HepG2 (cell line): ENCODE measurements at regions not wholly inside any gene's neighbourhood (a gene's known extent, or its start where the extent isn't known, plus 50 kb on each side); places are given as distances from the start of the nearest gene placed in this dataset.
A peak's percentile ranks its signal among the peaks of the same experiment; 100 is the strongest.

Source experiments
- BRD4 ChIP-seq: sonication (generic); formaldehyde crosslinking; IDR thresholded peaks from 2 replicates; pipeline ENCODE4 v1.4.0; 2020; ENCODE audit warnings: missing genetic modification reagents
- DMAP1 ChIP-seq: IDR thresholded peaks from 2 replicates; pipeline ENCODE4 v1.6.1; 2016
- GPN1 ChIP-seq: sonication (generic); formaldehyde crosslinking; IDR thresholded peaks from 2 replicates; pipeline ENCODE4 v1.5.1; 2020; ENCODE audit warnings: missing genetic modification reagents, borderline replicate concordance
- GZF1 ChIP-seq: sonication (generic); formaldehyde crosslinking; IDR thresholded peaks from 2 replicates; pipeline ENCODE4 v1.5.1; 2020; ENCODE audit warnings: mild to moderate bottlenecking, missing genetic modification reagents
- HDAC2 ChIP-seq: sonication (generic); formaldehyde crosslinking; IDR thresholded peaks from 2 replicates; pipeline ENCODE4 v1.4.0; 2020; ENCODE audit warnings: missing genetic modification reagents
- KDM6A ChIP-seq: IDR thresholded peaks from 2 replicates; pipeline ENCODE4 v1.6.1; 2016; ENCODE audit warnings: low read depth
- NFKBIZ ChIP-seq: IDR thresholded peaks from 2 replicates; pipeline ENCODE4 v1.6.1; 2018; ENCODE audit warnings: missing genetic modification reagents, missing compliant biosample characterization
- PPARG ChIP-seq: conservative IDR thresholded peaks from 2 replicates; pipeline ENCODE4 v1.6.1; 2016; ENCODE audit warnings: missing biosample characterization, missing genetic modification reagents
- RARG ChIP-seq: sonication (generic); formaldehyde crosslinking; IDR thresholded peaks from 2 replicates; pipeline ENCODE4 v1.4.0; 2020; ENCODE audit warnings: low read depth, mild to moderate bottlenecking, missing genetic modification reagents
- ZNF207 ChIP-seq: fragments of 450-650 bp; IDR thresholded peaks from 2 replicates; pipeline ENCODE4 v1.6.1; 2016; ENCODE audit warnings: antibody characterized with exemption, borderline replicate concordance
- ZNF776 ChIP-seq: sonication (generic); formaldehyde crosslinking; IDR thresholded peaks from 2 replicates; pipeline ENCODE4 v1.4.0; 2020; ENCODE audit warnings: mild to moderate bottlenecking, missing genetic modification reagents
- ZNF841 ChIP-seq: sonication (generic); formaldehyde crosslinking; IDR thresholded peaks from 2 replicates; pipeline ENCODE4 v1.8.1; 2023; ENCODE audit warnings: missing genetic modification reagents, borderline replicate concordance
- TF ChIP-seq, protein P1 (sequence below): sonication (generic); formaldehyde crosslinking; IDR thresholded peaks from 2 replicates; pipeline ENCODE4 v1.4.0; 2020; ENCODE audit warnings: missing genetic modification reagents
- TF ChIP-seq, protein P2 (sequence below), 2 experiments: IDR thresholded peaks; 2 replicates each; pipeline ENCODE4 v1.6.1; 2011 to 2012; ENCODE audit warnings: low read length in 2 of 2, borderline replicate concordance in 1 of 2, low read depth in 1 of 2, mild to moderate bottlenecking in 1 of 2, moderate library complexity in 1 of 2
- TF ChIP-seq, protein P3 (sequence below): sonication (generic); formaldehyde crosslinking; IDR thresholded peaks from 2 replicates; pipeline ENCODE4 v1.4.0; 2020; ENCODE audit warnings: missing genetic modification reagents, low read depth, mild to moderate bottlenecking, borderline replicate concordance

DNA sequence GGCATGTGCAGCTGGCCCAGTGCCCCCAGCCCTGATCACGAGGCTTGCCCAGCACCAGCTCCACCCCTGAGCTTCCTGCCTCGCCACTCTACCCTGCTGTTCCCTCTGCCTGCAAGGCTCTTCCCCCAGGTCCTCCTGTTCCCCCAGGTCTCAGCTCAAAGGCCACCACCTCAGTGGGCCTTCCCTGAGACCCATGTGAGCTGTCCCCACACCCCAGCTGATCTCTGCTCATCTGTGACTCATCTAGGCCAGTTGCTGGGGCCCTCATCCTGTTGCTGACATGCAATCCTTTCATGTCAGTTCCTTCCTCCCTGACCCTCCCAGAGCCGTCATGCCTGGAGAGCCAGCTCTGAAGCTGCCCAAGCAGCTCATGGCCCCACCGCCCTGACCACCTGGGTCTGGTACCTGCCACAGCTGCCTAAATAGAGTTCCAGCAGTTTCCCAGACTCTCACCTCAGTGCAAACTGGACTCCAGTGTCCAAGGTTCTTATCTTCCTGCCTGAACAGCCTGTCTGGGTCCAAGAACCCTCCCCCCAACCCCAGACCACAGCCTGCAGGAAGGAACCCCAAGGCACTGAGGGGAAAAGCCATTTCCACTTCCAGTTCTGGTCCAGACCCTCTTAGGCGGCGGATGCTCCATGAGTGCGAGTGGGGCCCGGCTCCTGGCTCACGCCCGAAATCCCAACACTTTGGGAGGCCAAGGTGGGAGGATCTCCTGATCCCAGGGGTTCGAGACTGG, 116.6 kb upstream of the IQSEC1 start (continued):
- TF ChIP-seq, protein P1, sequence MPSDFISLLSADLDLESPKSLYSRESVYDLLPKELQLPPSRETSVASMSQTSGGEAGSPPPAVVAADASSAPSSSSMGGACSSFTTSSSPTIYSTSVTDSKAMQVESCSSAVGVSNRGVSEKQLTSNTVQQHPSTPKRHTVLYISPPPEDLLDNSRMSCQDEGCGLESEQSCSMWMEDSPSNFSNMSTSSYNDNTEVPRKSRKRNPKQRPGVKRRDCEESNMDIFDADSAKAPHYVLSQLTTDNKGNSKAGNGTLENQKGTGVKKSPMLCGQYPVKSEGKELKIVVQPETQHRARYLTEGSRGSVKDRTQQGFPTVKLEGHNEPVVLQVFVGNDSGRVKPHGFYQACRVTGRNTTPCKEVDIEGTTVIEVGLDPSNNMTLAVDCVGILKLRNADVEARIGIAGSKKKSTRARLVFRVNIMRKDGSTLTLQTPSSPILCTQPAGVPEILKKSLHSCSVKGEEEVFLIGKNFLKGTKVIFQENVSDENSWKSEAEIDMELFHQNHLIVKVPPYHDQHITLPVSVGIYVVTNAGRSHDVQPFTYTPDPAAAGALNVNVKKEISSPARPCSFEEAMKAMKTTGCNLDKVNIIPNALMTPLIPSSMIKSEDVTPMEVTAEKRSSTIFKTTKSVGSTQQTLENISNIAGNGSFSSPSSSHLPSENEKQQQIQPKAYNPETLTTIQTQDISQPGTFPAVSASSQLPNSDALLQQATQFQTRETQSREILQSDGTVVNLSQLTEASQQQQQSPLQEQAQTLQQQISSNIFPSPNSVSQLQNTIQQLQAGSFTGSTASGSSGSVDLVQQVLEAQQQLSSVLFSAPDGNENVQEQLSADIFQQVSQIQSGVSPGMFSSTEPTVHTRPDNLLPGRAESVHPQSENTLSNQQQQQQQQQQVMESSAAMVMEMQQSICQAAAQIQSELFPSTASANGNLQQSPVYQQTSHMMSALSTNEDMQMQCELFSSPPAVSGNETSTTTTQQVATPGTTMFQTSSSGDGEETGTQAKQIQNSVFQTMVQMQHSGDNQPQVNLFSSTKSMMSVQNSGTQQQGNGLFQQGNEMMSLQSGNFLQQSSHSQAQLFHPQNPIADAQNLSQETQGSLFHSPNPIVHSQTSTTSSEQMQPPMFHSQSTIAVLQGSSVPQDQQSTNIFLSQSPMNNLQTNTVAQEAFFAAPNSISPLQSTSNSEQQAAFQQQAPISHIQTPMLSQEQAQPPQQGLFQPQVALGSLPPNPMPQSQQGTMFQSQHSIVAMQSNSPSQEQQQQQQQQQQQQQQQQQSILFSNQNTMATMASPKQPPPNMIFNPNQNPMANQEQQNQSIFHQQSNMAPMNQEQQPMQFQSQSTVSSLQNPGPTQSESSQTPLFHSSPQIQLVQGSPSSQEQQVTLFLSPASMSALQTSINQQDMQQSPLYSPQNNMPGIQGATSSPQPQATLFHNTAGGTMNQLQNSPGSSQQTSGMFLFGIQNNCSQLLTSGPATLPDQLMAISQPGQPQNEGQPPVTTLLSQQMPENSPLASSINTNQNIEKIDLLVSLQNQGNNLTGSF = no peak
- no peak for TF ChIP-seq BRD4 (CRISPR knock-in tag)
- no peak for TF ChIP-seq ZNF207
- peak; percentile 77 for TF ChIP-seq PPARG (CRISPR knock-in tag)
- peak; percentile 46; the same call in 1 of the 2 replicates for TF ChIP-seq DMAP1 (CRISPR knock-in tag)
- peak; percentile 90 for TF ChIP-seq HDAC2
- no peak for TF ChIP-seq NFKBIZ (CRISPR knock-in tag)
- TF ChIP-seq, protein P2, sequence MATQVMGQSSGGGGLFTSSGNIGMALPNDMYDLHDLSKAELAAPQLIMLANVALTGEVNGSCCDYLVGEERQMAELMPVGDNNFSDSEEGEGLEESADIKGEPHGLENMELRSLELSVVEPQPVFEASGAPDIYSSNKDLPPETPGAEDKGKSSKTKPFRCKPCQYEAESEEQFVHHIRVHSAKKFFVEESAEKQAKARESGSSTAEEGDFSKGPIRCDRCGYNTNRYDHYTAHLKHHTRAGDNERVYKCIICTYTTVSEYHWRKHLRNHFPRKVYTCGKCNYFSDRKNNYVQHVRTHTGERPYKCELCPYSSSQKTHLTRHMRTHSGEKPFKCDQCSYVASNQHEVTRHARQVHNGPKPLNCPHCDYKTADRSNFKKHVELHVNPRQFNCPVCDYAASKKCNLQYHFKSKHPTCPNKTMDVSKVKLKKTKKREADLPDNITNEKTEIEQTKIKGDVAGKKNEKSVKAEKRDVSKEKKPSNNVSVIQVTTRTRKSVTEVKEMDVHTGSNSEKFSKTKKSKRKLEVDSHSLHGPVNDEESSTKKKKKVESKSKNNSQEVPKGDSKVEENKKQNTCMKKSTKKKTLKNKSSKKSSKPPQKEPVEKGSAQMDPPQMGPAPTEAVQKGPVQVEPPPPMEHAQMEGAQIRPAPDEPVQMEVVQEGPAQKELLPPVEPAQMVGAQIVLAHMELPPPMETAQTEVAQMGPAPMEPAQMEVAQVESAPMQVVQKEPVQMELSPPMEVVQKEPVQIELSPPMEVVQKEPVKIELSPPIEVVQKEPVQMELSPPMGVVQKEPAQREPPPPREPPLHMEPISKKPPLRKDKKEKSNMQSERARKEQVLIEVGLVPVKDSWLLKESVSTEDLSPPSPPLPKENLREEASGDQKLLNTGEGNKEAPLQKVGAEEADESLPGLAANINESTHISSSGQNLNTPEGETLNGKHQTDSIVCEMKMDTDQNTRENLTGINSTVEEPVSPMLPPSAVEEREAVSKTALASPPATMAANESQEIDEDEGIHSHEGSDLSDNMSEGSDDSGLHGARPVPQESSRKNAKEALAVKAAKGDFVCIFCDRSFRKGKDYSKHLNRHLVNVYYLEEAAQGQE (IDR thresholded peaks at IDR 0.05; ENCODE audit: borderline replicate concordance in 1 of 2, low read depth in 1 of 2, low read length in 2 of 2) = peak in 1 of 2 experiments; percentile 27; a peak in 1 of 4 replicates
- no peak for TF ChIP-seq GZF1 (CRISPR knock-in tag)
- no peak for TF ChIP-seq RARG (CRISPR knock-in tag)
- TF ChIP-seq GPN1 (CRISPR knock-in tag) = no peak
- TF ChIP-seq ZNF841 (CRISPR knock-in tag) = no peak
- peak; percentile 90 for TF ChIP-seq KDM6A (CRISPR knock-in tag)
- no peak for TF ChIP-seq ZNF776 (CRISPR knock-in tag)
- TF ChIP-seq, protein P3, sequence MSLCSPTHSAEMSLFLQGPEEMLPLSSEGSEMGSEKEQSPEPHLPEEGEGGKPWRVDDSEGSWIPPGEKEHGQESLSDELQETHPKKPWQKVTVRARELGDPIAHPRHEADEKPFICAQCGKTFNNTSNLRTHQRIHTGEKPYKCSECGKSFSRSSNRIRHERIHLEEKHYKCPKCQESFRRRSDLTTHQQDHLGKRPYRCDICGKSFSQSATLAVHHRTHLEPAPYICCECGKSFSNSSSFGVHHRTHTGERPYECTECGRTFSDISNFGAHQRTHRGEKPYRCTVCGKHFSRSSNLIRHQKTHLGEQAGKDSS (CRISPR knock-in tag) = peak; percentile 79
